ENCODE measurements at regions not wholly inside any gene's neighbourhood (a gene's known extent, or its start where the extent isn't known, plus 50 kb on each side); places are given as distances from the start of the nearest gene placed in this dataset.

GRCh38 chr5:135662061-135662481 is 83.3 kb upstream of the CXCL14 start:
- DNase-seq (ENCODE audit: low read depth), result no peak
- TF ChIP-seq CTCF (IDR thresholded peaks at IDR 0.05; ENCODE audit: control insufficient read depth, insufficient read depth, low read depth, low read length, missing control alignments), result no peak
- no peak overlapping the region for H3K4me3 ChIP-seq (ENCODE audit: control insufficient read depth, low read depth, low read length)

- DNase-seq (ENCODE audit: low read depth), result no peak
- H3K4me3 ChIP-seq (ENCODE audit: control insufficient read depth, low read depth, low read length), result no peak overlapping the region
- no peak for TF ChIP-seq CTCF (IDR thresholded peaks at IDR 0.05; ENCODE audit: control insufficient read depth, insufficient read depth, low read depth, low read length, missing control alignments)
Observed at GRCh38 chr5:135660826-135661575, 82.2 kb upstream of the CXCL14 start.

- TF ChIP-seq CTCF (IDR thresholded peaks at IDR 0.05; ENCODE audit: control insufficient read depth, insufficient read depth, low read depth, low read length, missing control alignments), result no peak
- no peak overlapping the region for H3K4me3 ChIP-seq (ENCODE audit: control insufficient read depth, low read depth, low read length)
- no peak for DNase-seq (ENCODE audit: low read depth)
Observed at GRCh38 chr5:135657536-135658305, 78.9 kb upstream of the CXCL14 start.

- no peak for DNase-seq (ENCODE audit: low read depth)
- no peak for TF ChIP-seq CTCF (IDR thresholded peaks at IDR 0.05; ENCODE audit: control insufficient read depth, insufficient read depth, low read depth, low read length, missing control alignments)
- H3K4me3 ChIP-seq (ENCODE audit: control insufficient read depth, low read depth, low read length), result no peak overlapping the region
Observed at GRCh38 chr5:135655468-135655815, 76.7 kb upstream of the CXCL14 start.

GRCh38 chr5:135654761-135655467 is 76.1 kb upstream of the CXCL14 start:
- DNase-seq (ENCODE audit: low read depth), result no peak
- no peak for TF ChIP-seq CTCF (IDR thresholded peaks at IDR 0.05; ENCODE audit: control insufficient read depth, insufficient read depth, low read depth, low read length, missing control alignments)
- H3K4me3 ChIP-seq (ENCODE audit: control insufficient read depth, low read depth, low read length), result no peak overlapping the region

- no peak overlapping the region for H3K4me3 ChIP-seq (ENCODE audit: control insufficient read depth, low read depth, low read length)
- no peak for TF ChIP-seq CTCF (IDR thresholded peaks at IDR 0.05; ENCODE audit: control insufficient read depth, insufficient read depth, low read depth, low read length, missing control alignments)
- DNase-seq (ENCODE audit: low read depth), result no peak
Observed at GRCh38 chr5:135651156-135651555, 72.4 kb upstream of the CXCL14 start.
